Spleen (tissue), 7 donors: ENCODE measurements at regions not wholly inside any gene's neighbourhood (a gene's known extent, or its start where the extent isn't known, plus 50 kb on each side); places are given as distances from the start of the nearest gene placed in this dataset.

Source experiments
- POLR2A ChIP-seq, 3 donors: fragments of 450-650 bp; IDR thresholded peaks; one replicate each; pipeline ENCODE4 v1.5.1; 2017; ENCODE audit warnings: antibody characterized with exemption in 3 of 3, mild to moderate bottlenecking in 1 of 3
- POLR2AphosphoS5 ChIP-seq, 3 donors: sonication (generic); formaldehyde crosslinking; IDR thresholded peaks; one replicate each; pipeline ENCODE4 v1.5.1; 2017; ENCODE audit warnings: antibody characterized with exemption in 3 of 3
- TF ChIP-seq, protein P1 (sequence below), 11 experiments: fragments of 200-600 bp in 7 of 11; fragments of 450-650 bp in 4 of 11; sonication (generic) in 4 of 11; IDR thresholded peaks in 8 of 11; conservative IDR thresholded peaks in 3 of 11; 1 replicate in 7 of 11; 2 replicates in 4 of 11; pipeline versions ENCODE4 v1.4.0 to v1.8.0; 2016 to 2021; ENCODE audit warnings: antibody characterized with exemption in 11 of 11, inconsistent platforms in 4 of 11, mild to moderate bottlenecking in 1 of 11
- donor health status: DM: no; HTN: no; CAD: no; lungs with moderate emphysema.
- donor health status: DM: no; HTN: no; CAD: no.
- donor health status: DM: no; HTN: no; CAD: no.

- TF ChIP-seq POLR2A (IDR thresholded peaks at IDR 0.05) (no peak), POLR2AphosphoS5 (IDR thresholded peaks at IDR 0.05) (no peak)
- TF ChIP-seq, protein P1, sequence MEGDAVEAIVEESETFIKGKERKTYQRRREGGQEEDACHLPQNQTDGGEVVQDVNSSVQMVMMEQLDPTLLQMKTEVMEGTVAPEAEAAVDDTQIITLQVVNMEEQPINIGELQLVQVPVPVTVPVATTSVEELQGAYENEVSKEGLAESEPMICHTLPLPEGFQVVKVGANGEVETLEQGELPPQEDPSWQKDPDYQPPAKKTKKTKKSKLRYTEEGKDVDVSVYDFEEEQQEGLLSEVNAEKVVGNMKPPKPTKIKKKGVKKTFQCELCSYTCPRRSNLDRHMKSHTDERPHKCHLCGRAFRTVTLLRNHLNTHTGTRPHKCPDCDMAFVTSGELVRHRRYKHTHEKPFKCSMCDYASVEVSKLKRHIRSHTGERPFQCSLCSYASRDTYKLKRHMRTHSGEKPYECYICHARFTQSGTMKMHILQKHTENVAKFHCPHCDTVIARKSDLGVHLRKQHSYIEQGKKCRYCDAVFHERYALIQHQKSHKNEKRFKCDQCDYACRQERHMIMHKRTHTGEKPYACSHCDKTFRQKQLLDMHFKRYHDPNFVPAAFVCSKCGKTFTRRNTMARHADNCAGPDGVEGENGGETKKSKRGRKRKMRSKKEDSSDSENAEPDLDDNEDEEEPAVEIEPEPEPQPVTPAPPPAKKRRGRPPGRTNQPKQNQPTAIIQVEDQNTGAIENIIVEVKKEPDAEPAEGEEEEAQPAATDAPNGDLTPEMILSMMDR (IDR thresholded peaks at IDR 0.05 in 8 of 11, conservative IDR thresholded peaks at IDR 0.05 in 3 of 11): no peak
Observed at GRCh38 chr1:182257369-182258063, 134.1 kb downstream of the GLUL start.
